ENCODE measurements at regions not wholly inside any gene's neighbourhood (a gene's known extent, or its start where the extent isn't known, plus 50 kb on each side); places are given as distances from the start of the nearest gene placed in this dataset.

DNA sequence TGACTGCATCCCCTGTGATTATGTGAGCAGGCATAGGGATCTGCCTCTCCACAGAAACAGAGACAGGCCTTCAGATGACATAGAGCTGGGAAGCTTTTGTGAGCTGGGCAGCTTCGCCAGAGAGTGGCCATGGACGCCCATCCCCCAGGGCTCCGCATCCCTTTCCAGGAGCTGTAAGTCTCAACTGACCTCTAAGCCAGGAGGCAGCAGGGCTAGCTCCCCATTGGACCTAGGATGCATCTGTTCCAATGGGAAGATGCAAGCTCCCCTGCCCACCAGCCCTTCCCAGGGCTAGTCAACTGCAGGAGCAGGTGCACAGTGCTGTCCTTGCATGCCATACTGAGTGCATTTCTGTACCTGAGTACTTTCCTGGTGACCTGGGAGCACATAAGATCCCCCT lies 663.6 kb downstream of the RNF144B start:
- TF ChIP-seq, protein P1, sequence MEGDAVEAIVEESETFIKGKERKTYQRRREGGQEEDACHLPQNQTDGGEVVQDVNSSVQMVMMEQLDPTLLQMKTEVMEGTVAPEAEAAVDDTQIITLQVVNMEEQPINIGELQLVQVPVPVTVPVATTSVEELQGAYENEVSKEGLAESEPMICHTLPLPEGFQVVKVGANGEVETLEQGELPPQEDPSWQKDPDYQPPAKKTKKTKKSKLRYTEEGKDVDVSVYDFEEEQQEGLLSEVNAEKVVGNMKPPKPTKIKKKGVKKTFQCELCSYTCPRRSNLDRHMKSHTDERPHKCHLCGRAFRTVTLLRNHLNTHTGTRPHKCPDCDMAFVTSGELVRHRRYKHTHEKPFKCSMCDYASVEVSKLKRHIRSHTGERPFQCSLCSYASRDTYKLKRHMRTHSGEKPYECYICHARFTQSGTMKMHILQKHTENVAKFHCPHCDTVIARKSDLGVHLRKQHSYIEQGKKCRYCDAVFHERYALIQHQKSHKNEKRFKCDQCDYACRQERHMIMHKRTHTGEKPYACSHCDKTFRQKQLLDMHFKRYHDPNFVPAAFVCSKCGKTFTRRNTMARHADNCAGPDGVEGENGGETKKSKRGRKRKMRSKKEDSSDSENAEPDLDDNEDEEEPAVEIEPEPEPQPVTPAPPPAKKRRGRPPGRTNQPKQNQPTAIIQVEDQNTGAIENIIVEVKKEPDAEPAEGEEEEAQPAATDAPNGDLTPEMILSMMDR (conservative IDR thresholded peaks at IDR 0.05) = no peak
- TF ChIP-seq EZH2 (IDR thresholded peaks at IDR 0.05; ENCODE audit: low read depth) = no peak

Data from PC-9 (cell line).